GM12864 (cell line): ENCODE measurements at regions not wholly inside any gene's neighbourhood (a gene's known extent, or its start where the extent isn't known, plus 50 kb on each side); places are given as distances from the start of the nearest gene placed in this dataset.

ENCODE experiments used
- DNase-seq: peaks from one replicate; pipeline ENCODE4 v3.0.0-alpha.2; 2011; ENCODE audit warnings: low read depth
- H3K4me3 ChIP-seq: 2 replicates; pipeline ENCODE4 v1.5.1; 2011; ENCODE audit warnings: mild to moderate bottlenecking, low read depth, low read length, control low read depth
- CTCF ChIP-seq: IDR thresholded peaks from 2 replicates; pipeline ENCODE4 v1.5.1; 2011; ENCODE audit warnings: low read depth, mild to moderate bottlenecking, moderate library complexity, low read length, control low read depth, inconsistent platforms; ENCODE audit errors: missing control alignments

GRCh38 chr18:45174629-45175136 lies 440.6 kb upstream of the SLC14A2 start:
- no peak for TF ChIP-seq CTCF
- DNase-seq: no peak
- no peak overlapping the region for H3K4me3 ChIP-seq

GRCh38 chr18:45175511-45175910 lies 439.8 kb upstream of the SLC14A2 start:
- no peak for TF ChIP-seq CTCF
- DNase-seq: no peak
- H3K4me3 ChIP-seq: no peak overlapping the region

- TF ChIP-seq CTCF: no peak
- no peak overlapping the region for H3K4me3 ChIP-seq
- no peak for DNase-seq
Measured at GRCh38 chr18:45186832-45187231, 428.4 kb upstream of the SLC14A2 start.

- no peak overlapping the region for H3K4me3 ChIP-seq
- no peak for DNase-seq
- TF ChIP-seq CTCF: no peak
Measured at GRCh38 chr18:45191795-45192194, 423.5 kb upstream of the SLC14A2 start.

GRCh38 chr18:45197526-45197970 lies 417.7 kb upstream of the SLC14A2 start:
- no peak for TF ChIP-seq CTCF
- peak; percentile 65 for DNase-seq
- no peak overlapping the region for H3K4me3 ChIP-seq

GRCh38 chr18:45198526-45198925 lies 416.8 kb upstream of the SLC14A2 start:
- no peak for TF ChIP-seq CTCF
- DNase-seq: no peak
- H3K4me3 ChIP-seq: no peak overlapping the region

GRCh38 chr18:45201029-45201428 lies 414.2 kb upstream of the SLC14A2 start:
- TF ChIP-seq CTCF: no peak
- DNase-seq: no peak
- no peak overlapping the region for H3K4me3 ChIP-seq
